GM23338 (cell line): ENCODE measurements at regions not wholly inside any gene's neighbourhood (a gene's known extent, or its start where the extent isn't known, plus 50 kb on each side); places are given as distances from the start of the nearest gene placed in this dataset.

Experiments used
- ATAC-seq: fragments of 200-7000 bp; cut with Tn5 transposase; 3 replicates; pipeline ENCODE4 v1.9.1; 2020
- DNase-seq: peaks from one replicate; pipeline ENCODE4 v3.0.0-alpha.2; 2015; ENCODE audit warnings: low spot score
- H2AFZ ChIP-seq: fragments of 200-600 bp; sonication (generic); 2 replicates; pipeline ENCODE4 v1.8.0; 2016; ENCODE audit warnings: antibody characterized with exemption, mild to moderate bottlenecking, moderate library complexity
- H3F3A ChIP-seq: fragments of 200-600 bp; sonication (generic); replicated peaks from 2 replicates; pipeline ENCODE4 v1.8.0; 2017; ENCODE audit warnings: antibody characterized with exemption, mixed run types, low read depth
- H3K27ac ChIP-seq: fragments of 200-600 bp; sonication (generic); 2 replicates; pipeline ENCODE4 v1.6.1; 2016; ENCODE audit warnings: low read depth
- H3K27me3 ChIP-seq: fragments of 200-600 bp; sonication (generic); 2 replicates; pipeline ENCODE4 v1.8.0; 2016; ENCODE audit warnings: mild to moderate bottlenecking, mixed run types, moderate library complexity; ENCODE audit not compliant: insufficient read depth
- H3K36me3 ChIP-seq: fragments of 200-600 bp; sonication (generic); 2 replicates; pipeline ENCODE4 v1.8.0; 2016; ENCODE audit warnings: mild to moderate bottlenecking; ENCODE audit not compliant: insufficient read depth
- H3K4me1 ChIP-seq: fragments of 200-600 bp; sonication (generic); 2 replicates; pipeline ENCODE4 v1.8.0; 2016; ENCODE audit warnings: mild to moderate bottlenecking, moderate library complexity; ENCODE audit not compliant: insufficient read depth
- H3K4me2 ChIP-seq: fragments of 200-600 bp; sonication (generic); 2 replicates; pipeline ENCODE4 v1.7.1; 2017; ENCODE audit warnings: mixed run types
- H3K4me3 ChIP-seq: fragments of 200-600 bp; sonication (generic); 2 replicates; pipeline ENCODE4 v1.6.1; 2016; ENCODE audit warnings: mixed run types
- H3K79me2 ChIP-seq: fragments of 200-600 bp; sonication (generic); replicated peaks from 2 replicates; pipeline ENCODE4 v1.8.0; 2017; ENCODE audit warnings: mild to moderate bottlenecking; ENCODE audit not compliant: insufficient read depth
- H3K9me2 ChIP-seq: fragments of 200-600 bp; sonication (generic); 2 replicates; pipeline ENCODE4 v1.8.0; 2017; ENCODE audit not compliant: insufficient read depth
- H4K20me1 ChIP-seq: fragments of 200-600 bp; sonication (generic); replicated peaks from 2 replicates; pipeline ENCODE4 v1.8.0; 2017; ENCODE audit warnings: mild to moderate bottlenecking; ENCODE audit not compliant: insufficient read depth
- H3K27ac Mint-ChIP-seq: 2 replicates; pipeline ENCODE4 v1.8.0; 2020; ENCODE audit warnings: inconsistent platforms, mild to moderate bottlenecking, moderate library complexity, mixed read lengths
- H3K27me3 Mint-ChIP-seq: 3 replicates; pipeline ENCODE4 v1.8.0; 2022; ENCODE audit warnings: low read depth, mild to moderate bottlenecking, moderate library complexity, mixed read lengths, inconsistent platforms; ENCODE audit not compliant: insufficient read depth, poor library complexity
- H3K36me3 Mint-ChIP-seq: 3 replicates; pipeline ENCODE4 v1.8.0; 2021; ENCODE audit warnings: low read depth, mild to moderate bottlenecking, inconsistent platforms, moderate library complexity, mixed read lengths
- H3K4me1 Mint-ChIP-seq: 3 replicates; pipeline ENCODE4 v1.8.0; 2020; ENCODE audit warnings: mild to moderate bottlenecking, inconsistent platforms, mixed read lengths
- H3K4me3 Mint-ChIP-seq: 3 replicates; pipeline ENCODE4 v1.8.0; 2021; ENCODE audit warnings: moderate library complexity, mild to moderate bottlenecking, inconsistent platforms, mixed read lengths
- H3K9me3 Mint-ChIP-seq: 3 replicates; pipeline ENCODE4 v1.8.0; 2020; ENCODE audit warnings: moderate library complexity, mild to moderate bottlenecking, inconsistent platforms, mixed read lengths
- CREB1 ChIP-seq: fragments of 250-450 bp; sonication (Bioruptor Pico); IDR thresholded peaks from 2 replicates; pipeline ENCODE4 v1.5.0; 2020; ENCODE audit warnings: low read depth, mild to moderate bottlenecking, moderate library complexity
- EZH2 ChIP-seq: fragments of 200-600 bp; sonication (generic); IDR thresholded peaks from one replicate; pipeline ENCODE4 v1.8.0; 2017; ENCODE audit warnings: antibody characterized with exemption, mild to moderate bottlenecking, low read depth; ENCODE audit not compliant: unreplicated experiment
- EZH2phosphoT487 ChIP-seq: fragments of 200-600 bp; sonication (generic); IDR thresholded peaks from one replicate; pipeline ENCODE4 v1.8.1; 2018; ENCODE audit warnings: antibody characterized with exemption; ENCODE audit not compliant: unreplicated experiment
- JUNB ChIP-seq: IDR thresholded peaks from one replicate; pipeline ENCODE4 v1.6.1; 2016; ENCODE audit warnings: antibody characterized with exemption; ENCODE audit not compliant: unreplicated experiment
- NANOG ChIP-seq: IDR thresholded peaks from 2 replicates; pipeline ENCODE4 v1.6.1; 2016; ENCODE audit warnings: antibody characterized with exemption, borderline replicate concordance
- POLR2AphosphoS5 ChIP-seq: IDR thresholded peaks from 2 replicates; pipeline ENCODE4 v1.6.1; 2016; ENCODE audit warnings: antibody characterized with exemption, low read depth
- ZNF114 ChIP-seq: fragments of 250-450 bp; sonication (Bioruptor Pico); IDR thresholded peaks from 2 replicates; pipeline ENCODE4 v1.5.0; 2020; ENCODE audit warnings: mild to moderate bottlenecking, moderate library complexity
- ZNF331 ChIP-seq: fragments of 250-450 bp; sonication (Bioruptor Pico); IDR thresholded peaks from 2 replicates; pipeline ENCODE4 v1.5.0; 2020; ENCODE audit warnings: low read depth, mild to moderate bottlenecking, moderate library complexity
- ZNF462 ChIP-seq: fragments of 250-450 bp; sonication (Bioruptor Pico); IDR thresholded peaks from 2 replicates; pipeline ENCODE4 v1.5.0; 2020; ENCODE audit warnings: mild to moderate bottlenecking, moderate library complexity

GRCh38 chr3:8153800-8154199 is 347.8 kb upstream of the LMCD1 start:
- Histone ChIP-seq H3K27ac (no peak overlapping the region), H3K4me3 (no peak overlapping the region), H4K20me1 (no peaks in the 10 kb centered on the region), H3F3A (no peaks in the 10 kb centered on the region), H3K27me3 (no peaks in the 10 kb centered on the region), H3K4me2 (no peak overlapping the region), H3K9me2 (peaks cover 22% of the 10 kb centered on the region; the same call in 1 of the 2 replicates), H3K4me1 (no peaks in the 10 kb centered on the region), H2AFZ (no peak overlapping the region), H3K79me2 (no peaks in the 10 kb centered on the region), H3K36me3 (no peaks in the 10 kb centered on the region)
- Mint-ChIP-seq H3K27me3 (no peaks in the 10 kb centered on the region), H3K4me3 (no peak overlapping the region), H3K27ac (no peak overlapping the region), H3K36me3 (no peaks in the 10 kb centered on the region), H3K9me3 (no peaks in the 10 kb centered on the region), H3K4me1 (no peaks in the 10 kb centered on the region)
- ATAC-seq = no peak
- no peak for DNase-seq
- TF ChIP-seq ZNF462 = no peak
- TF ChIP-seq EZH2 = no peak

- H3K27ac Mint-ChIP-seq = no peak overlapping the region
- Histone ChIP-seq H3K4me1 (no peaks in the 10 kb centered on the region), H3K4me2 (no peak overlapping the region), H3K79me2 (no peaks in the 10 kb centered on the region), H3K27ac (no peak overlapping the region), H3K36me3 (no peaks in the 10 kb centered on the region), H3K27me3 (no peaks in the 10 kb centered on the region), H3K9me2 (peaks cover 22% of the 10 kb centered on the region; the same call in 1 of the 2 replicates), H3F3A (no peaks in the 10 kb centered on the region), H3K4me3 (no peak overlapping the region), H2AFZ (no peak overlapping the region), H4K20me1 (no peaks in the 10 kb centered on the region)
- H3K27me3 Mint-ChIP-seq = peaks cover under 1% of the 10 kb centered on the region
- no peak for ATAC-seq
- no peak overlapping the region for H3K4me3 Mint-ChIP-seq
- H3K36me3 Mint-ChIP-seq = no peaks in the 10 kb centered on the region
- no peaks in the 10 kb centered on the region for H3K9me3 Mint-ChIP-seq
- TF ChIP-seq CREB1 (CRISPR knock-in tag) = no peak
- TF ChIP-seq EZH2phosphoT487 = no peak
- no peak for TF ChIP-seq ZNF331
- no peak for TF ChIP-seq POLR2AphosphoS5
- TF ChIP-seq ZNF114 (CRISPR knock-in tag) = no peak
- no peak for TF ChIP-seq JUNB
- TF ChIP-seq NANOG = no peak
- TF ChIP-seq EZH2 = no peak
- no peak for DNase-seq
- H3K4me1 Mint-ChIP-seq = no peaks in the 10 kb centered on the region
Observed at GRCh38 chr3:8154617-8155016, 347.0 kb upstream of the LMCD1 start.
